ENCODE measurements at regions not wholly inside any gene's neighbourhood (a gene's known extent, or its start where the extent isn't known, plus 50 kb on each side); places are given as distances from the start of the nearest gene placed in this dataset.
A peak's percentile ranks its signal among the peaks of the same experiment; 100 is the strongest.

DNA sequence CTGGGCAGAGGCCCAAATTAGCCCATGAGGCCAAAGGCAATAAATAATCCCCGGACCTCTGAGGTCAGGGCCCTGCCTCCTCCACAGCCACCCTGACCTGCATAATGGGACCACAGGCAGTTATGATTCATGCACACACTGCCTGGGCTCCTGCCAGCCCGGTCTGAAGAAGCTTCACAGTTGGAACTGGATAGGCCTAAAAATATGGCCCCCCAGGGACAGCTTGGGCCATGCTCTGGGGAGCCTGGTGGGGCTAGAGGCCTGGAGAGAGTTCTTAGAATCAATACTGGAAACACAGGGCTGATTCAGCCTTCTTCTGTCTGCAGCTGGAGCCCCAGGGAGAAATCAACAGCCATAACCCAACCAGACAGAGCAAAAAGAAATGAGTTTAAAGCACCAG, 112.8 kb upstream of the CADM1 start:
- no peaks in the 10 kb centered on the region for H3K27me3 ChIP-seq (ENCODE audit: control insufficient read depth, insufficient read depth, low read length)
- peaks cover 4% of the 10 kb centered on the region for H3K4me1 ChIP-seq (ENCODE audit: control insufficient read depth, extremely low read depth, insufficient read depth, low read length)
- H2AFZ ChIP-seq (ENCODE audit: low read length), result no peak overlapping the region
- H3K4me3 ChIP-seq (replicated peaks in 1 of 4; ENCODE audit: control extremely low read depth in 1 of 4, insufficient read depth in 1 of 4, low read depth in 3 of 4, low read length in 4 of 4), result no peak overlapping the region
- TF ChIP-seq EZH2 (IDR thresholded peaks at IDR 0.05; ENCODE audit: low read length, missing control alignments), result no peak
- TF ChIP-seq, protein P1, sequence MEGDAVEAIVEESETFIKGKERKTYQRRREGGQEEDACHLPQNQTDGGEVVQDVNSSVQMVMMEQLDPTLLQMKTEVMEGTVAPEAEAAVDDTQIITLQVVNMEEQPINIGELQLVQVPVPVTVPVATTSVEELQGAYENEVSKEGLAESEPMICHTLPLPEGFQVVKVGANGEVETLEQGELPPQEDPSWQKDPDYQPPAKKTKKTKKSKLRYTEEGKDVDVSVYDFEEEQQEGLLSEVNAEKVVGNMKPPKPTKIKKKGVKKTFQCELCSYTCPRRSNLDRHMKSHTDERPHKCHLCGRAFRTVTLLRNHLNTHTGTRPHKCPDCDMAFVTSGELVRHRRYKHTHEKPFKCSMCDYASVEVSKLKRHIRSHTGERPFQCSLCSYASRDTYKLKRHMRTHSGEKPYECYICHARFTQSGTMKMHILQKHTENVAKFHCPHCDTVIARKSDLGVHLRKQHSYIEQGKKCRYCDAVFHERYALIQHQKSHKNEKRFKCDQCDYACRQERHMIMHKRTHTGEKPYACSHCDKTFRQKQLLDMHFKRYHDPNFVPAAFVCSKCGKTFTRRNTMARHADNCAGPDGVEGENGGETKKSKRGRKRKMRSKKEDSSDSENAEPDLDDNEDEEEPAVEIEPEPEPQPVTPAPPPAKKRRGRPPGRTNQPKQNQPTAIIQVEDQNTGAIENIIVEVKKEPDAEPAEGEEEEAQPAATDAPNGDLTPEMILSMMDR (conservative IDR thresholded peaks at IDR 0.05 in 1 of 2, IDR thresholded peaks at IDR 0.05 in 1 of 2; ENCODE audit: low read depth in 1 of 2, low read length in 2 of 2), result no peak
- no peak overlapping the region for H3K4me2 ChIP-seq (ENCODE audit: extremely low read depth, insufficient read depth, low read length)
- H3K36me3 ChIP-seq (ENCODE audit: control insufficient read depth, insufficient read depth, low read length), result no peaks in the 10 kb centered on the region
- H3K79me2 ChIP-seq (ENCODE audit: control insufficient read depth, insufficient read depth, low read length), result no peaks in the 10 kb centered on the region
- H3K27ac ChIP-seq (ENCODE audit: insufficient read depth, low read length), result no peak overlapping the region
- no peaks in the 10 kb centered on the region for H4K20me1 ChIP-seq (ENCODE audit: control insufficient read depth, extremely low read depth, insufficient read depth, low read length)
- H3K9me3 ChIP-seq (ENCODE audit: control insufficient read depth, insufficient read depth, low read depth, low read length), result no peaks in the 10 kb centered on the region
- H3K9ac ChIP-seq (ENCODE audit: insufficient read depth, low read length), result no peak overlapping the region
- peak; percentile 92 to 95 for DNase-seq (ENCODE audit: low read depth in 2 of 2)

DNA sequence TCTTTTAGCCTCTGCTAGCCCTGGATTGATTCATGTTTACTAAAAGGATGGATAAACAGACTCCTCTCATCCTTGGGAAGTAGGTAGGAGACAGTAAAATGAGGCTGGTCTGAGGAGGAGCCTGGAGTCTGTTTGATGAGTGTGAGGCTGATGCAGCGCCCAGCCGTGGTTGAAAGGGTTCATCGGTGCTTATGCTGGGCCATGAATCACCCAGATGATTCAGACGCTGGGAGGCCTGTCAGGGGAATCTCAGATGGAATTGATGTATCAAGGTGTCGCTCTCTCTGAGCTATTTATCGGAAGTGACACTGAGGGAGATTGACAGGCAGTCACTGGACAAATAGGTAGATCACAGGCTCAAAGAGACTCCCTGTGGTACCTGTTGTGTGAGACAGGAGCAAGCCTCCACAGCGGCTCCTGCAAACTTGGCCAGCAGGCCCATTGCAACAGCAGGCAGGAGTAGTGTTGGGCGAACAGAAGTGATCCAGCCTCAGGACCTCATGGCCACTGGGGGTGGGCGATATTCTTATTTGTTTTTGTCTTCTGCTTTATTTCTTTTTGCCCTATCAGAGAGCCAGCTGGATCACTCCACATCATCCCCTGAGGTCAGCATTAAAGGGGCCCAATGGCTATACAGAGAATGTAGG, 109.9 kb upstream of the CADM1 start:
- H3K79me2 ChIP-seq (ENCODE audit: control insufficient read depth, insufficient read depth, low read length), result no peaks in the 10 kb centered on the region
- H4K20me1 ChIP-seq (ENCODE audit: control insufficient read depth, extremely low read depth, insufficient read depth, low read length), result no peaks in the 10 kb centered on the region
- peaks cover 4% of the 10 kb centered on the region for H3K4me1 ChIP-seq (ENCODE audit: control insufficient read depth, extremely low read depth, insufficient read depth, low read length)
- H2AFZ ChIP-seq (ENCODE audit: low read length), result no peak overlapping the region
- H3K9me3 ChIP-seq (ENCODE audit: control insufficient read depth, insufficient read depth, low read depth, low read length), result no peaks in the 10 kb centered on the region
- no peak overlapping the region for H3K4me3 ChIP-seq (replicated peaks in 1 of 4; ENCODE audit: control extremely low read depth in 1 of 4, insufficient read depth in 1 of 4, low read depth in 3 of 4, low read length in 4 of 4)
- H3K36me3 ChIP-seq (ENCODE audit: control insufficient read depth, insufficient read depth, low read length), result no peaks in the 10 kb centered on the region
- H3K27me3 ChIP-seq (ENCODE audit: control insufficient read depth, insufficient read depth, low read length), result peaks cover 5% of the 10 kb centered on the region
- no peak overlapping the region for H3K9ac ChIP-seq (ENCODE audit: insufficient read depth, low read length)
- DNase-seq (ENCODE audit: low read depth in 2 of 2), result peak; percentile 58 to 87
- H3K27ac ChIP-seq (ENCODE audit: insufficient read depth, low read length), result no peak overlapping the region
- TF ChIP-seq, protein P1 (conservative IDR thresholded peaks at IDR 0.05 in 1 of 2, IDR thresholded peaks at IDR 0.05 in 1 of 2; ENCODE audit: low read depth in 1 of 2, low read length in 2 of 2), result peak in 1 of 2 donors; percentile 10
- no peak for TF ChIP-seq EZH2 (IDR thresholded peaks at IDR 0.05; ENCODE audit: low read length, missing control alignments)
- no peak overlapping the region for H3K4me2 ChIP-seq (ENCODE audit: extremely low read depth, insufficient read depth, low read length)

DNA sequence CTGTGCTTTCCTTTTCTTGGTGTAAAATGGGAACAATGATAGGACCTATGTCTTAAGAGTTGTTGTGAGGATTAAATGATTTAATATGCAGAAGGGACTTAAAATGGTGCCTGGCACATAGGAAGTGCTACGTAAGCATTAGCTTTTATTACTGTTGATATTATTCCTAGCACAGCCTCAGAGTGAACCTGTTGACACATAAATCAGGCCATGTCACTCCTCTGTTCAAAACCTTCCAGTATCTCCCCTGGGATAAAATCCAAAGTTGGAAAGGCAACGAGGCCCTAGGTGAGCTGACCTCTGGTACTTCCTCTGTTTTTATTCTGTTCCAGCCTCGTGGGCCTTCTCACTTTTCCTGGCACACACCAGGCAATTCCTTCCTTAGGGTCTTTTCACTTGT, 108.8 kb upstream of the CADM1 start:
- Histone ChIP-seq H3K27me3 (ENCODE audit: control insufficient read depth, insufficient read depth, low read length) (peaks cover 5% of the 10 kb centered on the region), H3K9me3 (ENCODE audit: control insufficient read depth, insufficient read depth, low read depth, low read length) (no peaks in the 10 kb centered on the region), H3K27ac (ENCODE audit: insufficient read depth, low read length) (no peak overlapping the region), H2AFZ (ENCODE audit: low read length) (no peak overlapping the region), H3K36me3 (ENCODE audit: control insufficient read depth, insufficient read depth, low read length) (no peaks in the 10 kb centered on the region), H3K79me2 (ENCODE audit: control insufficient read depth, insufficient read depth, low read length) (no peaks in the 10 kb centered on the region), H3K4me1 (ENCODE audit: control insufficient read depth, extremely low read depth, insufficient read depth, low read length) (peaks cover 3% of the 10 kb centered on the region), H3K4me3 (replicated peaks in 1 of 4; ENCODE audit: control extremely low read depth in 1 of 4, insufficient read depth in 1 of 4, low read depth in 3 of 4, low read length in 4 of 4) (no peak overlapping the region), H3K9ac (ENCODE audit: insufficient read depth, low read length) (no peak overlapping the region), H3K4me2 (ENCODE audit: extremely low read depth, insufficient read depth, low read length) (no peak overlapping the region), H4K20me1 (ENCODE audit: control insufficient read depth, extremely low read depth, insufficient read depth, low read length) (no peaks in the 10 kb centered on the region)
- no peak for DNase-seq (ENCODE audit: low read depth in 2 of 2)
- TF ChIP-seq, protein P1 (conservative IDR thresholded peaks at IDR 0.05 in 1 of 2, IDR thresholded peaks at IDR 0.05 in 1 of 2; ENCODE audit: low read depth in 1 of 2, low read length in 2 of 2), result no peak
- TF ChIP-seq EZH2 (IDR thresholded peaks at IDR 0.05; ENCODE audit: low read length, missing control alignments), result no peak
